Germinal center (tissue), 1 donor: ENCODE measurements at regions not wholly inside any gene's neighbourhood (a gene's known extent, or its start where the extent isn't known, plus 50 kb on each side); places are given as distances from the start of the nearest gene placed in this dataset.

Experiments
- DNase-seq: peaks from one replicate; pipeline ENCODE4 v3.0.0; 2012; ENCODE audit warnings: mixed read lengths, low spot score

DNA sequence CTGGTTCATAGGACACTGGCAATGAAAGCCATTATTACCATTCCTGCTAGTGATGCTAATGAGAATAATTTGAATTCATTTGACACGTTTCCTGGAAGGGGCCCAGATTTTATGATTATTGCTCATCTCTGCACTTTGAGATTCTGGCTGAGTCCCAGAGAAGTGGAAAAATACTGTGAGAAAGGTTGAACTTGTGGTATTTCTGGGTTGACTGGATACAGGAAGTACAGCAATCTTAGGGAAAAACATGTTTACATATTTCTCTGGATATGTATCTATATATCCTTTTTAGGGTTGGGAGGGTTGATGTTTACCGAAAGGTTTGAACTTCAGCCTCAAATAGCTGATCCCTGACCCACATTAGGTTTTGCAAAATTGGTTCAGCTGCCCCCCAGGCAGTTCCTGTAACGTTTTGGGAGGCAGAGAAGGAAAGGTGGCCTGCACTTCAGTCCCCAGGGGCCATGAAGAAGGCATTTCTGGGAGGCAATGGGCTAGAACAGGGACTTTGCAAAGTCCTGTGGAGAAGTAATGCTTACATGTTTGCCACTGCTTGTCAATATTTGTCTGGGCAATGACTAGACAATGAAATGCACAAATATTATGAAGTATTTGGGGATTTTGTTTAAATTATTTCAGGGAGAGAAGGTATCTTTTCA is 253.7 kb upstream of the PITRM1 start:
- DNase-seq, result no peak

DNA sequence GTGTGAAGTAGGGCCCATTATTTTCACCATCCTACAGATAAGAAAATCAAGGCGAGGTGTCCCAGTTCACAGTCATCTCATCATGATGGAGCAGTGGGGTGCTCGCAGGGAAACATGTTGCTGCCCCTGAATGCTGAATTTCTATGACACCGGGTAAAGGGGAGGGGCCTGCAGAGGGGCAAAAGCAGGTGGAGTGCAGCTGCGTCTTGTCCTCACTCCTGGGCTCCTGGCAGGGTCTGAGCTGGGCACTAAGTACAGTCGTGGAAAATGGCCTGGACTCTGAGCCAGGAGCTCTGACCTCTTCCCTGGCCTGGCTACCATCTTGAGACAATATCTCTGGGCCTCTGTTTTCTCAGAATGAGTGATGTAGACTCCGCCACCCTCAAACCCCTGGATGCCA is 253.1 kb upstream of the PITRM1 start:
- no peak for DNase-seq

DNA sequence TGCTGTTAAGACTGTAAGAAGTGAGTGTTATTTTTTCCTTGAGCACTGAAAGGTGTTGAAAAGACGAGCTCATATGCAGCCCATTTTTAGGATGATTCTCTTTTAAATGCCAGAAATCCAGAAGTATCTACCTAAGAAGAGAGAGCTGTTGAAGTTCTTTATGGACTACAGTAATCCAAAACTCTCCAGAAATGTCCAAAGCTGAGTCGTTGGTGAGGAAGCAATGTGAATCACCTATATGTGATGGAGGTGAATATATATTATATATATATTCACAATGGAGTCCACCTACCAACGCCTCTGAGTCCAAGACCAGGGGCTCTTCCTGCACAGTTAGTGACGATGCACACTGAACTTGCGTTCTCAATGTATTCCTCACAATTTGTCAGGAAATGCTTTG is 252.7 kb upstream of the PITRM1 start:
- no peak for DNase-seq

DNA sequence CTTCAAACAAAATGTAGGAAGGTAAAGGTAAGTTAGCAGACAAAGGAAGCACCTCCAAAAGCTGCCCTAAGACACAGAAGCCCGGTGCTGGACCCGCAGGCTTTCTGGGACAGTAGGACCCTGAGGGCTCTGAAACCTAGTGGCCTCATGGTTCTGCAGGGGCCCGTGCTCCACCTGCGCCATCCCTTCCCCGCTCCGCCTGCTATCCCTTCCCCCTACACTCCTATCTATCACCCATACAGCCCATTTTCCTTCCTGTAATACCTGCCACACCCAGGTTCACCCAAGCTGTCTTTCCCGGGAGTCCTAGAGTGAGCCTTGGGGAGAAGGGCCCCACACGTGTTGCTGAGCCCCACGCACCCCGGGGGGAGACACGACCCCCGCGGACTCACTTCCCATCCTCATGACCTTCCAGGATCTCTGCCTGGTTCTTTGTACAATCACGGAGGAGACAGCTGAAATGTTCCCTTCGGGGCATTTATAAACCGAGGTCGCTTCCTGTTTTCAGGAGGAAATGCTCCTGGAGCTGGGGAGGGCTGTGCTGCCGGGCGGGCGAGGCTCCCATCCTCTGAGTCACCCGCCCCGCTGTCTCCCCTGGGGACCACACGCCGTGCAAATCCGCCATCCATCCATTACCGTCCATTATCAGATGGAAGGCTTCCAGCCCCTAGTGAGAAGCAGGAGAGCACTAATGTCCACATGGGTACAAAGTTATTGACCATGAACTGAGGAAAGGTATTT is 251.7 kb upstream of the PITRM1 start:
- no peak for DNase-seq

GRCh38 chr10:3423384-3423783 is 250.8 kb upstream of the PITRM1 start:
- no peak for DNase-seq

DNA sequence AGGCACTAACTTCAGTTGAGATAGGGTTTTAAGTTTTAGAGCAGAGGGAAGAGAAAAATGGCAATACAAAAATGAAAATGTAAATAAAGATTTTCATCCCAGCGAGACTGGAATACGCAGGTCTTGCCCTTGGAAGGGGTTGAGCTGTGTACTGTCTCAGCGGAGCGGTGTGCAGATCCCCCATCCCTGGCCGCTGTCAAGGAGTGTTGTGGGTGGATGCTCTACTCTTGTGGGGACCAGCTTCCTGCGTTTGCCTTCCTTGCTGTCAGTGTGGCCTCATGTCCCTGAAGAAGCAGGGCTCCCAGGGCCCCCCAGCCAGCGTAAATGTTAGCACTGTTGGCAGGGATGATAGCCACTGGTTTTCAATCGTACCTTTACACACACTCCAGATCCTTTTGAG is 249.7 kb upstream of the PITRM1 start:
- DNase-seq, result no peak

DNA sequence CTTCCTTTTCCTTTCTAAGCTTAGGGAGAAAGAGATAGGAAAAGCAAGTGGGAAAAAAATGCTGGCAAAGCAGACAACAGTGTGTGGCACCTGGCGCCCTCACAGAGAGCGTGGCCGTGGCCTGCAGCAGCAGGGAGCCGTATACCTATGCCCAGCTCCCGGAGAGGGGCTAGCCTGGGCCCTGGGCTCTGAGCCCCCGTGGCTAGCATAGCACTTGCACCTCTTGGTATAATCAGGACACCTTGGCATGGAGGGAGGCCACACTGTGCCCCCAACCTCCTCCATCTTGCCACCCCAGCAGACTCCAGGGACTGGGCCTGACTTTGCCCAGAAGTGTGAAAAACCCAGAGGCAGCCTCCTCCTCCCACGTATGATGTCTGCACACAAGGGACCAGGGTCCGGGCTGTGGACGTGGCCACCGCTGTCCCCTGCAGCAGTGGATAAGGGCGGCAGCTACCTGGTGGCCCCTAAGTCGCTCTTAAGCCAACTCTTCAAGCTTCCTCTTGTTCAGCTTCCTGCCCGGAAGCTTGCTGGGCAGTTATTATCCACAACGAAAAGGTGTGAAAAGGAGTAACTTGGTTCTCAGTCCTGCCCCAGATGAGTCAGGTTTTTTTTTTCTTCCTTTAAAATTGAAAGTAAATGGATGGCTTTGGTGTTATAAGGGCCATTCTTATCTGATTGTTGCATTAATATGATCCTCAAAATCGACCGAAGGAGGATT is 249.1 kb upstream of the PITRM1 start:
- DNase-seq, result no peak

GRCh38 chr10:3420527-3421469 is 248.2 kb upstream of the PITRM1 start:
- no peak for DNase-seq

- DNase-seq, result no peak
These were observed 247.3 kb upstream of the PITRM1 start for GRCh38 chr10:3419719-3420495.

GRCh38 chr10:3418926-3419325 is 246.3 kb upstream of the PITRM1 start:
- no peak for DNase-seq

GRCh38 chr10:3418041-3418754 is 245.6 kb upstream of the PITRM1 start:
- no peak for DNase-seq

- DNase-seq, result no peak
These were observed 244.5 kb upstream of the PITRM1 start for GRCh38 chr10:3417096-3417495.

GRCh38 chr10:3415878-3416605 is 243.5 kb upstream of the PITRM1 start:
- DNase-seq, result no peak

GRCh38 chr10:3415038-3415736 is 242.6 kb upstream of the PITRM1 start:
- no peak for DNase-seq

GRCh38 chr10:3414667-3415023 is 242.1 kb upstream of the PITRM1 start:
- no peak for DNase-seq

DNA sequence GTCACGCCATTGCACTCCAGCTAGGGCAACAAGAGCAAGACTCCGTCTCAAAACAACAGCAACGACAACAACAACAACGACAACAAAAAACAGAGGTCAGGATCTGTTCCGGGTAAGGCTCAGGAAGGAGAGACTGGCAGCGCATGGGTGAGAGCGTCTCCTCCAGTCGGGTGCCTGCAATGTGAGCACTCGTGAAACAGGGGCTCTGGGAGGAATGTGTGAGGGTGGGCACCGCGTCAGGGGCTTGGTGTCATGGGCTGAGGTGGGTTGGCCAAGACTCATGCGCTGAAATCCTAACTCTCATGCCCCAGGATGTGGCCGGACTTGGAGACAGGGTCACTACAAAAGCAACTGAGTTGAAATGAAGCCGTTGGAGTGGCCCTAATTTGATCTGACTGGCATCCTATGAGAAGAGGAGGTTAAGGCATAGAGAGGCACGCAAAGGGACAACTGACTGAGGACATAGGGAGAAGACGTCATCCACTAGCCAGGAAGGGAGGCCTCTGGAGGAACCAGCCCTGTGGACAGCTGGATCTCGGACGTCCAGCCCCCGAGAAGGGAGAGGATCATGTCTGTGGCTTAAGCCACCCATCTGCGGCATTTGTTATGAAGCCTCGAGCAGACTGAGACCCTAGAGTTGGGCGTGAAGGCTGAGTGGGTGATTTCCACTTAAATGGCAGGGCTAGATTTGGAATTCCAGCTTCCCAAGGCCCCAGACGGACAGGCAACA is 241.5 kb upstream of the PITRM1 start:
- no peak for DNase-seq

GRCh38 chr10:3412646-3413045 is 240.1 kb upstream of the PITRM1 start:
- no peak for DNase-seq

- no peak for DNase-seq
These were observed 239.5 kb upstream of the PITRM1 start for GRCh38 chr10:3412071-3412582.
